ENCODE measurements at regions not wholly inside any gene's neighbourhood (a gene's known extent, or its start where the extent isn't known, plus 50 kb on each side); places are given as distances from the start of the nearest gene placed in this dataset.
"Not testable (repeated sequence)": the region's sequence is repeated elsewhere in the genome, so short reads cannot be mapped to it uniquely, and the experiment has no call there.

DNA sequence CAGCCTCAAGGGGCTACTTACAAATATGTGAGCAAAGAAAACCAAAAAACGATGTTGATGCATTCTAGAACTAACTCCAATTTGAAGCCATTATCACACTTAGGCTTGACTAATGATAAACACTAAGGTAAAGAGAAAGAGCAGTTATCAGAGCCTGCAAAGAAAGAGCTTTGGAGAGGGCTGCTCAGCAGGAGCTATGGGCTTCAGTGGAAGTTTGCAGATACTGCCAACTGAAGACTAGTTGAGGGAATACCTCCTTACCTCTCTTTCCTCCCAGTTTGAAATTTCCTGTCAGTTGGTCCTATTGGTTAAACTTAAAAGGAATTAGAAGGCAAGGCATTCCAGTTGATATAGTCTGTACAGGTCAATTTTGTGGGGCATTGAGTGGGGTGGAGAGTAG, 498.1 kb upstream of the POT1 start:
- Mint-ChIP-seq H3K36me3 (no peaks in the 10 kb centered on the region), H3K27ac (no peak overlapping the region), H3K9me3 (peaks cover 2 to 16% (median 11%) of the 10 kb centered on the region in 3 donors), H3K27me3 (no peaks in the 10 kb centered on the region), H3K4me1 (no peaks in the 10 kb centered on the region), H3K4me3 (no peak overlapping the region)
- POLR2A ChIA-PET = no interaction called here
- CTCF ChIA-PET = no interaction called here
- ATAC-seq (replicated peaks in 1 of 4) (no peak), DNase-seq (no peak)
- H3K4me3 ChIP-seq (ENCODE audit: control insufficient read depth in 1 of 2, extremely low read depth in 1 of 2, low read length in 1 of 2) = no peak overlapping the region
- H3K27ac ChIP-seq (ENCODE audit: low read length) = no peak overlapping the region
- no peaks in the 10 kb centered on the region for H3K4me1 ChIP-seq (ENCODE audit: control insufficient read depth in 1 of 2, extremely low read depth in 1 of 2, insufficient read depth in 2 of 2, low read length in 2 of 2)
- H3K36me3 ChIP-seq (ENCODE audit: control insufficient read depth in 2 of 2, extremely low read depth in 1 of 2, insufficient read depth in 1 of 2, low read length in 1 of 2) = no peaks in the 10 kb centered on the region
- no CpG with 5 or more reads among the region's 1 CpG for WGBS (ENCODE audit: insufficient coverage)
- no peaks in the 10 kb centered on the region for H3K27me3 ChIP-seq (replicated peaks in 1 of 2; ENCODE audit: control insufficient read depth in 2 of 2, extremely low read depth in 1 of 2, insufficient read depth in 2 of 2, low read length in 1 of 2)
- H3K9me3 ChIP-seq = no peaks in the 10 kb centered on the region

DNA sequence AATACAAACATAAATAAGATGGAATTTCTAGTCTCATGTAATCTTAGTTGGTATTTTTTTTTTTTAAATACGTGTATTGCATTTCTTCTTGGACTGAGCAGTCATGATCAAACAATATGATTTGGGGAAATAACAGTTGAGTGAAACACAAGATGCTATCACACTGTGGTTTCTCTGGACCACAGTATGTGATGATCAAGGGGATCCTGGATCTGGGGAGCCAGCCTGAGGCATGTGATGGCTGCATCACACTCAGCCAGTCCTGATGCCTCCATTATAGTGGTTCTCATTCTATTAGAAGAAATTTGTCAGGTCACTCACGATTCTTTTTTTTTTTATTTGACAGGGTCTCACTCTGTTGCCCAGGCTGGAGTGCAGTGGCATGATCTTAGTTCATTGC, 495.9 kb upstream of the POT1 start:
- no peak overlapping the region for H3K4me3 ChIP-seq (ENCODE audit: control insufficient read depth in 1 of 2, extremely low read depth in 1 of 2, low read length in 1 of 2)
- H3K27ac ChIP-seq (ENCODE audit: low read length) = no peak overlapping the region
- no peaks in the 10 kb centered on the region for H3K36me3 ChIP-seq (ENCODE audit: control insufficient read depth in 2 of 2, extremely low read depth in 1 of 2, insufficient read depth in 1 of 2, low read length in 1 of 2)
- ATAC-seq (replicated peaks in 1 of 4) = no peak
- no peaks in the 10 kb centered on the region for H3K9me3 ChIP-seq
- Mint-ChIP-seq H3K27ac (no peak overlapping the region), H3K4me1 (no peaks in the 10 kb centered on the region), H3K27me3 (no peaks in the 10 kb centered on the region), H3K36me3 (no peaks in the 10 kb centered on the region), H3K4me3 (no peak overlapping the region), H3K9me3 (peaks cover 8 to 17% (median 16%) of the 10 kb centered on the region in 3 donors)
- H3K27me3 ChIP-seq (replicated peaks in 1 of 2; ENCODE audit: control insufficient read depth in 2 of 2, extremely low read depth in 1 of 2, insufficient read depth in 2 of 2, low read length in 1 of 2) = no peaks in the 10 kb centered on the region
- WGBS (ENCODE audit: insufficient coverage) = no CpG with 5 or more reads among the region's 2 CpGs
- ChIA-PET CTCF (interaction anchor here (0.5 to 0.7 kb wide), 2 partner anchors 36 to 443 kb away, joined by 3 to 4 read pairs; no protein-coding TSS in a partner anchor), POLR2A (no interaction called here)
- DNase-seq = no peak
- H3K4me1 ChIP-seq (ENCODE audit: control insufficient read depth in 1 of 2, extremely low read depth in 1 of 2, insufficient read depth in 2 of 2, low read length in 2 of 2) = no peaks in the 10 kb centered on the region

GRCh38 chr7:125424721-125425120, 495.1 kb upstream of the POT1 start:
- POLR2A ChIA-PET = no interaction called here
- 20% methylated on average over 1 of the region's 3 CpGs for WGBS (ENCODE audit: insufficient coverage)
- Mint-ChIP-seq H3K27ac (no peak overlapping the region), H3K9me3 (peaks cover 13 to 22% (median 21%) of the 10 kb centered on the region in 3 donors), H3K4me3 (no peak overlapping the region), H3K4me1 (no peaks in the 10 kb centered on the region), H3K36me3 (no peaks in the 10 kb centered on the region), H3K27me3 (no peaks in the 10 kb centered on the region)
- H3K36me3 ChIP-seq (ENCODE audit: control insufficient read depth in 2 of 2, extremely low read depth in 1 of 2, insufficient read depth in 1 of 2, low read length in 1 of 2) = no peaks in the 10 kb centered on the region
- no peaks in the 10 kb centered on the region for H3K9me3 ChIP-seq
- no peak overlapping the region for H3K4me3 ChIP-seq (ENCODE audit: control insufficient read depth in 1 of 2, extremely low read depth in 1 of 2, low read length in 1 of 2)
- ATAC-seq (replicated peaks in 1 of 4) (no peak), DNase-seq (no peak)
- CTCF ChIA-PET = no interaction called here
- H3K27ac ChIP-seq (ENCODE audit: low read length) = no peak overlapping the region
- no peaks in the 10 kb centered on the region for H3K27me3 ChIP-seq (replicated peaks in 1 of 2; ENCODE audit: control insufficient read depth in 2 of 2, extremely low read depth in 1 of 2, insufficient read depth in 2 of 2, low read length in 1 of 2)
- H3K4me1 ChIP-seq (ENCODE audit: control insufficient read depth in 1 of 2, extremely low read depth in 1 of 2, insufficient read depth in 2 of 2, low read length in 2 of 2) = no peaks in the 10 kb centered on the region

- no peaks in the 10 kb centered on the region for H3K27me3 ChIP-seq (replicated peaks in 1 of 2; ENCODE audit: control insufficient read depth in 2 of 2, extremely low read depth in 1 of 2, insufficient read depth in 2 of 2, low read length in 1 of 2)
- peaks cover 18 to 28% (median 22%) of the 10 kb centered on the region in 3 donors for H3K9me3 Mint-ChIP-seq
- no peak for ATAC-seq (replicated peaks in 1 of 4)
- CTCF ChIA-PET = no interaction called here
- POLR2A ChIA-PET = no interaction called here
- no peaks in the 10 kb centered on the region for H3K36me3 Mint-ChIP-seq
- no peak for DNase-seq
- H3K27me3 Mint-ChIP-seq = no peaks in the 10 kb centered on the region
- no peak overlapping the region for H3K27ac Mint-ChIP-seq
- no peaks in the 10 kb centered on the region for H3K9me3 ChIP-seq
- H3K4me3 Mint-ChIP-seq = no peak overlapping the region
- no peak overlapping the region for H3K27ac ChIP-seq (ENCODE audit: low read length)
- H3K4me3 ChIP-seq (ENCODE audit: control insufficient read depth in 1 of 2, extremely low read depth in 1 of 2, low read length in 1 of 2) = no peak overlapping the region
- H3K36me3 ChIP-seq (ENCODE audit: control insufficient read depth in 2 of 2, extremely low read depth in 1 of 2, insufficient read depth in 1 of 2, low read length in 1 of 2) = no peaks in the 10 kb centered on the region
- no peaks in the 10 kb centered on the region for H3K4me1 Mint-ChIP-seq
- no peaks in the 10 kb centered on the region for H3K4me1 ChIP-seq (ENCODE audit: control insufficient read depth in 1 of 2, extremely low read depth in 1 of 2, insufficient read depth in 2 of 2, low read length in 2 of 2)
Observed at GRCh38 chr7:125423458-125424155, 494.0 kb upstream of the POT1 start.

- H3K9me3 ChIP-seq; POLR2A ChIA-PET; H3K4me3 ChIP-seq (ENCODE audit: control insufficient read depth in 1 of 2, extremely low read depth in 1 of 2, low read length in 1 of 2); H3K36me3 Mint-ChIP-seq; H3K27me3 ChIP-seq (replicated peaks in 1 of 2; ENCODE audit: control insufficient read depth in 2 of 2, extremely low read depth in 1 of 2, insufficient read depth in 2 of 2, low read length in 1 of 2); DNase-seq; H3K27me3 Mint-ChIP-seq; H3K36me3 ChIP-seq (ENCODE audit: control insufficient read depth in 2 of 2, extremely low read depth in 1 of 2, insufficient read depth in 1 of 2, low read length in 1 of 2); H3K4me1 Mint-ChIP-seq; CTCF ChIA-PET; ATAC-seq (replicated peaks in 1 of 4); H3K27ac Mint-ChIP-seq; H3K4me1 ChIP-seq (ENCODE audit: control insufficient read depth in 1 of 2, extremely low read depth in 1 of 2, insufficient read depth in 2 of 2, low read length in 2 of 2); H3K27ac ChIP-seq (ENCODE audit: low read length); H3K4me3 Mint-ChIP-seq: not testable (repeated sequence)
- WGBS (ENCODE audit: insufficient coverage) = 100% methylated on average over 2 of the region's 3 CpGs
- peaks cover 18 to 28% (median 22%) of the 10 kb centered on the region in 3 donors for H3K9me3 Mint-ChIP-seq
Observed at GRCh38 chr7:125421407-125421806, 491.8 kb upstream of the POT1 start.

DNA sequence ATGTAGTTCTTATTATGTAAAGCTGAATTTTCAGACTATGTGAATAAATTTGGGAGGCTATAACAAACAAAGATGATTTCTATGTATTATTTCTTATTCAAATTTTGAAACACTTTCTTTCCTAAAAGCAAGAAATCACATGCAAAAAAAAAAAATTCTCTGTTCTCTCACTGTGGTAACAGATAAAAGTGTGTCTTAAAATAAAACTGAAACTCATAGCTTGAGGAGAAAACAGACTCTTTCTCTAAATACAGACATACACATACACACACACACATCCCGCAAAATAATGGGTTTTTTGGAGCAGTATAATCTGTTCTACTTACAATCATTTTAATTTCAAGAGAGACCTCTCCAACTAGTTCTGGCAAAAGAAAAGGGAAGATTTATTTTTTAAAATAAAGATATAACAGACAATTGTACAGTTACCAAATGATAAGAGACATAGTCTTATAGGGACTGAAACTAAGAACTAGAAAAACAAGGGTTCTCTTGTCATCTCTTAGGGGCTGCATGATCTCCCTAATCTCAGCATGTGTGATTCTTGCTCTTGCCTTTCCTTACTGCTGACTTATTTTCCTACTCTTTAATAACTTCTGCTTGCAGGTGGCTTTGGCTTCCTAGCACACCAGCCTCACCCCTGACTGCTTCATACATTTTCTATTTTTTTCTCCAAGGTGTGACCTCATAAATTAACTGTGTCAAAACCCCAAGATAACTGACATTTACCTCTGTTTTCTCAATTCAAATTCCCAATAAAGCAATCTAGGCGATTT, 483.5 kb upstream of the POT1 start:
- CTCF ChIA-PET = no interaction called here

More for the DNA sequence above, 483.5 kb upstream of the POT1 start:
- H3K27ac Mint-ChIP-seq = no peak overlapping the region
- no peak for ATAC-seq (replicated peaks in 1 of 4)
- WGBS (ENCODE audit: insufficient coverage) = no CpG with 5 or more reads among the region's 2 CpGs
- H3K4me3 Mint-ChIP-seq = no peak overlapping the region
- no peaks in the 10 kb centered on the region for H3K36me3 ChIP-seq (ENCODE audit: control insufficient read depth in 2 of 2, extremely low read depth in 1 of 2, insufficient read depth in 1 of 2, low read length in 1 of 2)
- H3K4me1 Mint-ChIP-seq = no peaks in the 10 kb centered on the region
- no peaks in the 10 kb centered on the region for H3K36me3 Mint-ChIP-seq
- H3K27me3 ChIP-seq (replicated peaks in 1 of 2; ENCODE audit: control insufficient read depth in 2 of 2, extremely low read depth in 1 of 2, insufficient read depth in 2 of 2, low read length in 1 of 2) = no peaks in the 10 kb centered on the region
- H3K9me3 Mint-ChIP-seq = peaks cover 13 to 30% (median 16%) of the 10 kb centered on the region in 3 donors
- POLR2A ChIA-PET = no interaction called here
- H3K4me3 ChIP-seq (ENCODE audit: control insufficient read depth in 1 of 2, extremely low read depth in 1 of 2, low read length in 1 of 2) = no peak overlapping the region
- DNase-seq = no peak
- no peaks in the 10 kb centered on the region for H3K4me1 ChIP-seq (ENCODE audit: control insufficient read depth in 1 of 2, extremely low read depth in 1 of 2, insufficient read depth in 2 of 2, low read length in 2 of 2)
- no peaks in the 10 kb centered on the region for H3K27me3 Mint-ChIP-seq
- H3K27ac ChIP-seq (ENCODE audit: low read length) = no peak overlapping the region
- H3K9me3 ChIP-seq = no peaks in the 10 kb centered on the region
